ENCODE measurements at regions not wholly inside any gene's neighbourhood (a gene's known extent, or its start where the extent isn't known, plus 50 kb on each side); places are given as distances from the start of the nearest gene placed in this dataset.

GRCh38 chr1:88284666-88285366 is 399.3 kb upstream of the PKN2 start:
- TF ChIP-seq CTCF (IDR thresholded peaks at IDR 0.05; ENCODE audit: insufficient read depth, low read length): no peak
- no peak for TF ChIP-seq POLR2AphosphoS5 (IDR thresholded peaks at IDR 0.05; ENCODE audit: low read depth)
- no peak for TF ChIP-seq GABPA (IDR thresholded peaks at IDR 0.05; ENCODE audit: low read depth)
- TF ChIP-seq SPI1 (IDR thresholded peaks at IDR 0.05; ENCODE audit: borderline replicate concordance, low read depth): no peak
- TF ChIP-seq REST (IDR thresholded peaks at IDR 0.05; ENCODE audit: insufficient replicate concordance, low read depth): no peak
- no peak for DNase-seq (ENCODE audit: low read depth in 1 of 2, low spot score in 1 of 2)
- H3K27ac ChIP-seq (replicated peaks): no peak overlapping the region
- no peaks in the 10 kb centered on the region for H3K27me3 ChIP-seq (ENCODE audit: insufficient read depth, poor library complexity, severe bottlenecking)
- H3K4me3 ChIP-seq (replicated peaks; ENCODE audit: insufficient read depth, low read length): no peak overlapping the region

GRCh38 chr1:88286716-88287115 is 397.4 kb upstream of the PKN2 start:
- H3K27ac ChIP-seq (replicated peaks): no peak overlapping the region
- no peak overlapping the region for H3K4me3 ChIP-seq (replicated peaks; ENCODE audit: insufficient read depth, low read length)
- no peak for TF ChIP-seq REST (IDR thresholded peaks at IDR 0.05; ENCODE audit: insufficient replicate concordance, low read depth)
- no peak for TF ChIP-seq SPI1 (IDR thresholded peaks at IDR 0.05; ENCODE audit: borderline replicate concordance, low read depth)
- no peak for TF ChIP-seq POLR2AphosphoS5 (IDR thresholded peaks at IDR 0.05; ENCODE audit: low read depth)
- no peak for TF ChIP-seq GABPA (IDR thresholded peaks at IDR 0.05; ENCODE audit: low read depth)
- TF ChIP-seq CTCF (IDR thresholded peaks at IDR 0.05; ENCODE audit: insufficient read depth, low read length): no peak
- DNase-seq (ENCODE audit: low read depth in 1 of 2, low spot score in 1 of 2): no peak
- H3K27me3 ChIP-seq (ENCODE audit: insufficient read depth, poor library complexity, severe bottlenecking): no peaks in the 10 kb centered on the region

GRCh38 chr1:88288571-88288970 is 395.5 kb upstream of the PKN2 start:
- no peak overlapping the region for H3K4me3 ChIP-seq (replicated peaks; ENCODE audit: insufficient read depth, low read length)
- no peaks in the 10 kb centered on the region for H3K27me3 ChIP-seq (ENCODE audit: insufficient read depth, poor library complexity, severe bottlenecking)
- TF ChIP-seq GABPA (IDR thresholded peaks at IDR 0.05; ENCODE audit: low read depth): no peak
- no peak for TF ChIP-seq REST (IDR thresholded peaks at IDR 0.05; ENCODE audit: insufficient replicate concordance, low read depth)
- no peak for TF ChIP-seq POLR2AphosphoS5 (IDR thresholded peaks at IDR 0.05; ENCODE audit: low read depth)
- no peak for TF ChIP-seq CTCF (IDR thresholded peaks at IDR 0.05; ENCODE audit: insufficient read depth, low read length)
- no peak for TF ChIP-seq SPI1 (IDR thresholded peaks at IDR 0.05; ENCODE audit: borderline replicate concordance, low read depth)
- no peak overlapping the region for H3K27ac ChIP-seq (replicated peaks)
- DNase-seq (ENCODE audit: low read depth in 1 of 2, low spot score in 1 of 2): no peak

All from HL-60 (cell line).